IMR-90 (cell line): ENCODE measurements at regions not wholly inside any gene's neighbourhood (a gene's known extent, or its start where the extent isn't known, plus 50 kb on each side); places are given as distances from the start of the nearest gene placed in this dataset.

Source experiments
- ATAC-seq: fragments of 200-7000 bp; cut with Tn5 transposase; 2 replicates; pipeline ENCODE4 v1.9.1; 2020; ENCODE audit warnings: low read depth, mild to moderate bottlenecking, moderate library complexity
- BruUV-seq: library from RNA; stranded (reverse); fragments of 400-500 nt; replicated peaks from 2 replicates; lab custom pipeline; 2021; lab: Mats Ljungman, UMichigan
- CTCF ChIA-PET: fragments of 300-600 bp; formaldehyde crosslinking; extraction: SDS; loops from one replicate; lab custom pipeline; 2021; ENCODE audit warnings: antibody characterized with exemption; lab: Yijun Ruan, JAX
- POLR2A ChIA-PET: fragments of 300-600 bp; sonication (Branson Sonifier 250); formaldehyde crosslinking; loops from one replicate; lab custom pipeline; 2022; ENCODE audit warnings: antibody characterized with exemption; ENCODE audit not compliant: unreplicated experiment; lab: Charles Lee
- DNase-seq: peaks from one replicate; pipeline ENCODE4 v3.0.0; 2013
- H2AFZ ChIP-seq: replicated peaks from 2 replicates; pipeline ENCODE3; 2013; ENCODE audit warnings: low read length, mild to moderate bottlenecking; ENCODE audit not compliant: poor library complexity
- H2AK5ac ChIP-seq: 2 replicates; pipeline ENCODE4 v1.6.1; 2013; ENCODE audit warnings: low read depth, low read length, inconsistent platforms
- H2AK9ac ChIP-seq: replicated peaks from 2 replicates; pipeline ENCODE3; 2013; ENCODE audit warnings: mild to moderate bottlenecking, low read depth, low read length, moderate library complexity; ENCODE audit not compliant: poor library complexity
- H2BK120ac ChIP-seq: 2 replicates; pipeline ENCODE4 v1.6.1; 2013; ENCODE audit warnings: low read depth, low read length, inconsistent platforms
- H2BK15ac ChIP-seq: 3 replicates; pipeline ENCODE4 v1.6.1; 2013; ENCODE audit warnings: low read depth, low read length, inconsistent platforms
- H2BK20ac ChIP-seq: 2 replicates; pipeline ENCODE4 v1.6.1; 2013; ENCODE audit warnings: low read depth, mild to moderate bottlenecking, inconsistent platforms, low read length, moderate library complexity
- H2BK5ac ChIP-seq: 2 replicates; pipeline ENCODE4 v1.6.1; 2013; ENCODE audit warnings: mild to moderate bottlenecking, low read depth, low read length, inconsistent platforms; ENCODE audit not compliant: poor library complexity, severe bottlenecking
- H3K14ac ChIP-seq: replicated peaks from 2 replicates; pipeline ENCODE4 v1.6.1; 2013; ENCODE audit warnings: low read depth, low read length, inconsistent platforms
- H3K18ac ChIP-seq: 2 replicates; pipeline ENCODE4 v1.6.1; 2013; ENCODE audit warnings: low read depth, low read length, control low read depth
- H3K23ac ChIP-seq: 2 replicates; pipeline ENCODE4 v1.6.1; 2013; ENCODE audit warnings: low read depth, low read length, inconsistent platforms
- H3K27ac ChIP-seq: 2 replicates; pipeline ENCODE4 v1.5.1; 2013; ENCODE audit warnings: mild to moderate bottlenecking, control low read depth, low read length; ENCODE audit not compliant: insufficient read depth
- H3K27me3 ChIP-seq: 2 replicates; pipeline ENCODE4 v1.6.1; 2013; ENCODE audit warnings: low read length; ENCODE audit not compliant: control insufficient read depth, insufficient read depth
- H3K36me3 ChIP-seq: 2 replicates; pipeline ENCODE4 v1.6.1; 2013; ENCODE audit warnings: low read length, mixed read lengths; ENCODE audit not compliant: control insufficient read depth, insufficient read depth
- H3K4ac ChIP-seq: 2 replicates; pipeline ENCODE4 v1.6.1; 2013; ENCODE audit warnings: low read depth, low read length, inconsistent platforms
- H3K4me1 ChIP-seq: 2 replicates; pipeline ENCODE4 v1.6.1; 2013; ENCODE audit warnings: low read length, mixed read lengths; ENCODE audit not compliant: control insufficient read depth, insufficient read depth
- H3K4me2 ChIP-seq: 2 replicates; pipeline ENCODE4 v1.6.1; 2013; ENCODE audit warnings: low read depth, mild to moderate bottlenecking, control low read depth, low read length, moderate library complexity
- H3K4me3 ChIP-seq: 2 replicates; pipeline ENCODE4 v1.5.1; 2013; ENCODE audit warnings: low read depth, mild to moderate bottlenecking, control low read depth, low read length, moderate library complexity; ENCODE audit not compliant: insufficient read depth
- H3K56ac ChIP-seq: 2 replicates; pipeline ENCODE4 v1.6.1; 2013; ENCODE audit warnings: low read length, inconsistent platforms; ENCODE audit not compliant: insufficient read depth; ENCODE audit errors: extremely low read depth
- H3K79me1 ChIP-seq, 2 experiments: 2 replicates each; pipeline ENCODE4 v1.6.1; 2013; ENCODE audit warnings: low read length in 2 of 2, inconsistent platforms in 1 of 2, low read depth in 1 of 2
- H3K9ac ChIP-seq: 2 replicates; pipeline ENCODE4 v1.6.1; 2013; ENCODE audit warnings: low read depth, low read length, control low read depth
- H3K9me1 ChIP-seq: 2 replicates; pipeline ENCODE4 v1.6.1; 2013; ENCODE audit warnings: low read length, inconsistent platforms; ENCODE audit not compliant: insufficient read depth
- H3K9me3 ChIP-seq: 2 replicates; pipeline ENCODE4 v1.6.1; 2013; ENCODE audit warnings: low read length; ENCODE audit not compliant: control insufficient read depth, insufficient read depth
- H4K20me1 ChIP-seq: 2 replicates; pipeline ENCODE4 v1.6.1; 2013; ENCODE audit warnings: low read length, inconsistent platforms; ENCODE audit not compliant: insufficient read depth
- H4K5ac ChIP-seq: 2 replicates; pipeline ENCODE4 v1.6.1; 2013; ENCODE audit warnings: mild to moderate bottlenecking, low read depth, low read length, control low read depth
- H4K8ac ChIP-seq, 2 experiments: 2 replicates each; pipeline ENCODE4 v1.6.1; 2013; ENCODE audit warnings: low read depth in 2 of 2, low read length in 2 of 2, control low read depth in 1 of 2, inconsistent platforms in 1 of 2
- H4K91ac ChIP-seq: 2 replicates; pipeline ENCODE4 v1.6.1; 2013; ENCODE audit warnings: low read depth, low read length, inconsistent platforms; ENCODE audit not compliant: insufficient read depth
- BHLHE40 ChIP-seq: fragments of 150-350 bp; IDR thresholded peaks from 2 replicates; pipeline ENCODE4 v1.6.1; 2016; ENCODE audit warnings: mild to moderate bottlenecking, low read depth, low read length
- CEBPB ChIP-seq: IDR thresholded peaks from 2 replicates; pipeline ENCODE4 v1.6.1; 2012; ENCODE audit warnings: low read depth, low read length, improper control_type of control experiment
- CHD1 ChIP-seq: IDR thresholded peaks from 2 replicates; pipeline ENCODE4 v1.6.1; 2012; ENCODE audit warnings: low read depth, low read length, improper control_type of control experiment
- CTCF ChIP-seq: conservative IDR thresholded peaks from 2 replicates; pipeline ENCODE4 v1.5.1; 2012; ENCODE audit warnings: mild to moderate bottlenecking, low read depth, low read length, improper control_type of control experiment
- ELK1 ChIP-seq: fragments of 150-350 bp; IDR thresholded peaks from 2 replicates; pipeline ENCODE4 v1.6.1; 2016; ENCODE audit warnings: low read depth, mild to moderate bottlenecking, low read length, moderate library complexity, borderline replicate concordance
- FOS ChIP-seq: fragments of 150-350 bp; IDR thresholded peaks from 2 replicates; pipeline ENCODE4 v1.6.1; 2016; ENCODE audit warnings: low read depth, low read length
- MAFK ChIP-seq: IDR thresholded peaks from 2 replicates; pipeline ENCODE4 v1.6.1; 2012; ENCODE audit warnings: low read depth, low read length, improper control_type of control experiment
- MAZ ChIP-seq: IDR thresholded peaks from 2 replicates; pipeline ENCODE4 v1.6.1; 2012; ENCODE audit warnings: low read depth, mild to moderate bottlenecking, low read length, improper control_type of control experiment, moderate library complexity, borderline replicate concordance
- MXI1 ChIP-seq: IDR thresholded peaks from 2 replicates; pipeline ENCODE4 v1.6.1; 2012; ENCODE audit warnings: low read depth, mild to moderate bottlenecking, low read length, moderate library complexity, borderline replicate concordance
- NFE2L2 ChIP-seq: fragments of 150-350 bp; IDR thresholded peaks from 2 replicates; pipeline ENCODE4 v1.6.1; 2016; ENCODE audit warnings: low read depth, mild to moderate bottlenecking, low read length
- POLR2A ChIP-seq: IDR thresholded peaks from 2 replicates; pipeline ENCODE4 v1.6.1; 2012; ENCODE audit warnings: mild to moderate bottlenecking, low read depth, low read length
- RAD21 ChIP-seq: IDR thresholded peaks from 2 replicates; pipeline ENCODE4 v1.6.1; 2012; ENCODE audit warnings: low read length, improper control_type of control experiment
- RCOR1 ChIP-seq: IDR thresholded peaks from 2 replicates; pipeline ENCODE4 v1.6.1; 2012; ENCODE audit warnings: mild to moderate bottlenecking, low read length, improper control_type of control experiment; ENCODE audit not compliant: insufficient replicate concordance
- RFX5 ChIP-seq: IDR thresholded peaks from 2 replicates; pipeline ENCODE4 v1.8.0; 2012; ENCODE audit warnings: low read depth, mild to moderate bottlenecking, low read length, moderate library complexity
- SMC3 ChIP-seq: fragments of 150-350 bp; IDR thresholded peaks from 2 replicates; pipeline ENCODE4 v1.6.1; 2016; ENCODE audit warnings: low read depth, mild to moderate bottlenecking, antibody characterized with exemption, low read length, moderate library complexity
- WGBS, 2 experiments: methylation state at CpG; one replicate each; pipeline versions ENCODE4 v1.1.5 to v1.1.7; 2013; ENCODE audit warnings: missing lambda C conversion rate in 2 of 2; ENCODE audit not compliant: insufficient read length in 1 of 2; ENCODE audit errors: extremely low coverage in 2 of 2; 5-methylcytosine and 5-hydroxymethylcytosine counted together
- dilution Hi-C: fragments of 300-500 bp; cut with HindIII; formaldehyde crosslinking; loops from one replicate; pipeline ENCODE4 v1.14.3; 2018; ENCODE audit warnings: low sequenced_read_pairs; ENCODE audit not compliant: unreplicated experiment
- in situ Hi-C: fragments of 300-500 bp; cut with MboI; formaldehyde crosslinking; loops from 3 replicates; pipeline ENCODE4 v1.14.3; 2019; ENCODE audit warnings: low sequenced_read_pairs, inconsistent platforms, mixed read lengths
- intact Hi-C: fragments of 100-400 bp; cut with micrococcal nuclease; formaldehyde crosslinking; loops from 2 replicates; pipeline ENCODE4 v1.10.0; 2022
- TF ChIP-seq, protein P1 (sequence below): fragments of 150-350 bp; IDR thresholded peaks from 2 replicates; pipeline ENCODE4 v1.6.1; 2017; ENCODE audit warnings: mild to moderate bottlenecking, antibody characterized with exemption, low read length, low read depth

DNA sequence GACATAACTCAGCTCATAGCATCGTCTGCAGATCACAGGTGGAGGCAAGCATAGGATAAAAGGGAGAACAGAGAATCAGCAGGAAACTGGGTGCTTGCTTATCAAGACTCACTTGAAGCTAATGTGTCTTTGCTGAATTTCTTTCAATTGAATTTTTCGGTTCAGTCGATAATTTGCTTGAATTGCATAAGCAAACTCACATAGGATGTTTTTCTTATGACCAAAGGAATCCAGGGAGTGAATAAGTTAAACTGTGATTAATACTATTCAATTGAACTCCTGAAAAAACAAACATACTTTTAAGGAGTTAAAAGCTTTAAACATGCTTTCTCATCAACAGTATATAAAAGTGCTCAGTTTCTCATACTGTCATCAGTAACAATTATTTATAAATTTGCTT, 707.1 kb upstream of the ACVR2A start:
- Histone ChIP-seq H2AK5ac (no peak overlapping the region), H3K4me2 (no peak overlapping the region), H2AK9ac (no peak overlapping the region), H3K9me1 (no peaks in the 10 kb centered on the region), H4K91ac (no peak overlapping the region), H3K4ac (no peak overlapping the region), H3K14ac (no peak overlapping the region), H3K18ac (no peak overlapping the region), H3K36me3 (no peaks in the 10 kb centered on the region), H4K5ac (no peak overlapping the region), H3K23ac (no peak overlapping the region), H3K4me3 (no peak overlapping the region), H2BK15ac (no peak overlapping the region), H4K8ac (no peak overlapping the region), H3K79me1 (no peaks in the 10 kb centered on the region), H3K27me3 (no peaks in the 10 kb centered on the region), H3K56ac (no peak overlapping the region), H3K9me3 (no peaks in the 10 kb centered on the region), H3K9ac (no peak overlapping the region), H2BK120ac (no peak overlapping the region), H2BK5ac (no peak overlapping the region), H3K4me1 (no peaks in the 10 kb centered on the region), H2BK20ac (no peak overlapping the region), H4K20me1 (no peaks in the 10 kb centered on the region), H3K27ac (no peak overlapping the region), H2AFZ (no peak overlapping the region)
- dilution Hi-C loops (no loop called here), intact Hi-C loops (no loop called here), in situ Hi-C loops (no loop called here)
- DNase-seq (no peak), ATAC-seq (no peak)
- ChIA-PET POLR2A (no interaction called here), CTCF (no interaction called here)
- BruUV-seq, result no TSS peak
- TF ChIP-seq MXI1 (no peak), NFE2L2 (no peak), CEBPB (no peak), CHD1 (no peak), ELK1 (no peak), MAZ (no peak), MAFK (no peak), POLR2A (no peak), RFX5 (no peak), RCOR1 (no peak), RAD21 (no peak), CTCF (no peak), BHLHE40 (no peak), SMC3 (no peak), FOS (no peak)
- TF ChIP-seq, protein P1, sequence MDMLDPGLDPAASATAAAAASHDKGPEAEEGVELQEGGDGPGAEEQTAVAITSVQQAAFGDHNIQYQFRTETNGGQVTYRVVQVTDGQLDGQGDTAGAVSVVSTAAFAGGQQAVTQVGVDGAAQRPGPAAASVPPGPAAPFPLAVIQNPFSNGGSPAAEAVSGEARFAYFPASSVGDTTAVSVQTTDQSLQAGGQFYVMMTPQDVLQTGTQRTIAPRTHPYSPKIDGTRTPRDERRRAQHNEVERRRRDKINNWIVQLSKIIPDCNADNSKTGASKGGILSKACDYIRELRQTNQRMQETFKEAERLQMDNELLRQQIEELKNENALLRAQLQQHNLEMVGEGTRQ, result no peak
- no CpG with 5 or more reads among the region's 3 CpGs for WGBS, 2 experiments
